ENCODE measurements at regions not wholly inside any gene's neighbourhood (a gene's known extent, or its start where the extent isn't known, plus 50 kb on each side); places are given as distances from the start of the nearest gene placed in this dataset.

GRCh38 chr15:62715946-62716345 is 326.6 kb upstream of the TPM1 start:
- no peak for FAIRE-seq
- H3K27ac ChIP-seq (ENCODE audit: control insufficient read depth, insufficient read depth, low read length) = no peak overlapping the region
- H3K9me1 ChIP-seq (ENCODE audit: control insufficient read depth, extremely low read depth, insufficient read depth, low read length) = no peaks in the 10 kb centered on the region
- no peaks in the 10 kb centered on the region for H3K27me3 ChIP-seq (ENCODE audit: control insufficient read depth, extremely low read depth, insufficient read depth, low read length)
- DNase-seq (ENCODE audit: low read depth, low spot score) = no peak
- H3K9ac ChIP-seq (ENCODE audit: control insufficient read depth, extremely low read depth, insufficient read depth, low read length) = no peak overlapping the region
- H3K4me2 ChIP-seq (ENCODE audit: control insufficient read depth, extremely low read depth, insufficient read depth, low read depth, low read length) = no peak overlapping the region
- no peaks in the 10 kb centered on the region for H4K20me1 ChIP-seq (ENCODE audit: control insufficient read depth, extremely low read depth, insufficient read depth, low read length)
- H3K4me3 ChIP-seq (ENCODE audit: control insufficient read depth in 2 of 3, extremely low read depth in 1 of 3, insufficient read depth in 2 of 3, low read depth in 1 of 3, low read length in 3 of 3) = no peak overlapping the region
- peaks cover 13% of the 10 kb centered on the region for H3K4me1 ChIP-seq (ENCODE audit: control insufficient read depth, extremely low read depth, insufficient read depth, low read length)
- dilution Hi-C loops (cut with MboI; ENCODE audit: extremely low pct_ligation_motif_present, low sequenced_read_pairs) = no loop called here
- no peaks in the 10 kb centered on the region for H3K79me2 ChIP-seq (ENCODE audit: control insufficient read depth, insufficient read depth, low read length)
- TF ChIP-seq EZH2 (IDR thresholded peaks at IDR 0.05; ENCODE audit: low read length) = no peak
- no peak for TF ChIP-seq CTCF (optimal IDR thresholded peaks at IDR 0.05 in 1 of 3, IDR thresholded peaks at IDR 0.05 in 1 of 3, conservative IDR thresholded peaks at IDR 0.05 in 1 of 3; ENCODE audit: extremely low read depth in 1 of 3, insufficient read depth in 2 of 3, low read length in 3 of 3)
- no peak overlapping the region for H2AFZ ChIP-seq (ENCODE audit: control insufficient read depth, low read length)
- H3K9me3 ChIP-seq (ENCODE audit: control insufficient read depth, low read depth, low read length) = no peaks in the 10 kb centered on the region
- H3K36me3 ChIP-seq (ENCODE audit: control insufficient read depth in 2 of 2, extremely low read depth in 1 of 2, insufficient read depth in 2 of 2, low read length in 2 of 2) = no peaks in the 10 kb centered on the region

DNA sequence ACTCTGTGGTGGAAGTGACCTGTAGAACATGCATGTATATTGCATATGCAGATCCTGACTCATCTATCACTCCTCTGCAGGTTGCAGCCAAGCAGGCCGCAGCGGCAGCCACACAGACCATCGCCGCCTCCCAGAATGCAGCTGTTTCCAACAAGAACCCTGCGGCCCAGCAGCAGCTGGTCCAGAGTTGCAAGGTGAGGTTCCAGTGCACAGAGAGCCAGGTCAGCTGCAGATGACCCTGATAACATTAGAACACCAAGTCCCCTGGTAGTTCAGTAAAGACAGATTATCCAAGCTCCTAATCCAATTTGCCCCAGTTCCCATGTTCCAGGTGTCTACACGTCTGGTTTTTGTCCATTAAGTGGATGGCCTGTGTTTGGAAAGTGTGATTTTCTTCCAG is 325.1 kb upstream of the TPM1 start:
- FAIRE-seq = no peak

More for the DNA sequence above, 325.1 kb upstream of the TPM1 start:
- Histone ChIP-seq H3K4me2 (ENCODE audit: control insufficient read depth, extremely low read depth, insufficient read depth, low read depth, low read length) (no peak overlapping the region), H3K9me3 (ENCODE audit: control insufficient read depth, low read depth, low read length) (no peaks in the 10 kb centered on the region), H3K9me1 (ENCODE audit: control insufficient read depth, extremely low read depth, insufficient read depth, low read length) (no peaks in the 10 kb centered on the region), H3K4me1 (ENCODE audit: control insufficient read depth, extremely low read depth, insufficient read depth, low read length) (peaks cover 13% of the 10 kb centered on the region), H3K27me3 (ENCODE audit: control insufficient read depth, extremely low read depth, insufficient read depth, low read length) (no peaks in the 10 kb centered on the region), H3K79me2 (ENCODE audit: control insufficient read depth, insufficient read depth, low read length) (no peaks in the 10 kb centered on the region), H3K36me3 (ENCODE audit: control insufficient read depth in 2 of 2, extremely low read depth in 1 of 2, insufficient read depth in 2 of 2, low read length in 2 of 2) (no peaks in the 10 kb centered on the region), H2AFZ (ENCODE audit: control insufficient read depth, low read length) (no peak overlapping the region), H3K4me3 (ENCODE audit: control insufficient read depth in 2 of 3, extremely low read depth in 1 of 3, insufficient read depth in 2 of 3, low read depth in 1 of 3, low read length in 3 of 3) (no peak overlapping the region), H3K9ac (ENCODE audit: control insufficient read depth, extremely low read depth, insufficient read depth, low read length) (no peak overlapping the region), H4K20me1 (ENCODE audit: control insufficient read depth, extremely low read depth, insufficient read depth, low read length) (no peaks in the 10 kb centered on the region), H3K27ac (ENCODE audit: control insufficient read depth, insufficient read depth, low read length) (no peak overlapping the region)
- TF ChIP-seq CTCF (optimal IDR thresholded peaks at IDR 0.05 in 1 of 3, IDR thresholded peaks at IDR 0.05 in 1 of 3, conservative IDR thresholded peaks at IDR 0.05 in 1 of 3; ENCODE audit: extremely low read depth in 1 of 3, insufficient read depth in 2 of 3, low read length in 3 of 3) (no peak), EZH2 (IDR thresholded peaks at IDR 0.05; ENCODE audit: low read length) (no peak)
- no peak for DNase-seq (ENCODE audit: low read depth, low spot score)
- dilution Hi-C loops (cut with MboI; ENCODE audit: extremely low pct_ligation_motif_present, low sequenced_read_pairs) = no loop called here

All from keratinocyte (primary cell).